NAMALWA (cell line): ENCODE measurements at regions not wholly inside any gene's neighbourhood (a gene's known extent, or its start where the extent isn't known, plus 50 kb on each side); places are given as distances from the start of the nearest gene placed in this dataset.

Experiments used
- DNase-seq: peaks from one replicate; pipeline ENCODE4 v3.0.0-alpha.2; 2015; ENCODE audit warnings: low spot score

GRCh38 chr5:129400395-129400983 is 59.6 kb upstream of the ADAMTS19 start:
- DNase-seq: peak; percentile 15

GRCh38 chr5:129405222-129405621 is 54.9 kb upstream of the ADAMTS19 start:
- DNase-seq: no peak

DNA sequence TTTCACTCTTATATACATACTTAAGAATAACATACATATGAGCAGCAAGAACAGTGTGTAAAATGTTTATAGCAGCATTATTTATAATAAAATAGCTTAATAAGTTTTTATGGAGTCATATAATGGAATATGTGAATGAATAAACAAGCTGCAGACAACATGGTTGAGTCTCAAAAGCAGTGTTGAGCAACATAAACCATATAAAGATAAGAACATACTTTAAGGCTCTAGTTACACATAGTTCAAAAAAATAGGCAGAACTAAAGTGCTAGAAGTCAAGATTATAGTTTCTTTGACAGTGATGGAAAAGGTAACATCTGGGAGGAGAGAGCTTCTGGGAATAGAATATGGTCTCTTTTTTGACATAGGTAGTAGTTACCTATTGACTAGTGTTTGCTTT is 53.7 kb upstream of the ADAMTS19 start:
- no peak for DNase-seq
